SJCRH30 (cell line): ENCODE measurements at regions not wholly inside any gene's neighbourhood (a gene's known extent, or its start where the extent isn't known, plus 50 kb on each side); places are given as distances from the start of the nearest gene placed in this dataset.
A peak's percentile ranks its signal among the peaks of the same experiment; 100 is the strongest.
"Not testable (repeated sequence)": the region's sequence is repeated elsewhere in the genome, so short reads cannot be mapped to it uniquely, and the experiment has no call there.

Experiments used
- DNase-seq, 2 experiments: peaks; one replicate each; pipeline ENCODE4 v3.0.0-alpha.2; 2015 to 2020
- H3K27ac ChIP-seq: fragments of 250-450 bp; sonication (Bioruptor Pico); 2 replicates; pipeline ENCODE4 v1.5.1; 2020; ENCODE audit warnings: mild to moderate bottlenecking, moderate library complexity
- H3K27me3 ChIP-seq: fragments of 250-450 bp; sonication (Bioruptor Pico); 2 replicates; pipeline ENCODE4 v1.5.1; 2020; ENCODE audit warnings: mild to moderate bottlenecking, moderate library complexity
- H3K36me3 ChIP-seq: fragments of 250-450 bp; sonication (Bioruptor Pico); 2 replicates; pipeline ENCODE4 v1.5.1; 2020; ENCODE audit warnings: mild to moderate bottlenecking, moderate library complexity
- H3K4me1 ChIP-seq: fragments of 250-450 bp; sonication (Bioruptor Pico); 2 replicates; pipeline ENCODE4 v1.5.1; 2020; ENCODE audit warnings: mild to moderate bottlenecking, moderate library complexity
- H3K4me3 ChIP-seq: fragments of 250-450 bp; sonication (Bioruptor Pico); 2 replicates; pipeline ENCODE4 v1.5.1; 2020; ENCODE audit warnings: mild to moderate bottlenecking, moderate library complexity
- H3K9me3 ChIP-seq: fragments of 250-450 bp; sonication (Bioruptor Pico); replicated peaks from 2 replicates; pipeline ENCODE4 v1.5.1; 2020; ENCODE audit warnings: mild to moderate bottlenecking, moderate library complexity

DNA sequence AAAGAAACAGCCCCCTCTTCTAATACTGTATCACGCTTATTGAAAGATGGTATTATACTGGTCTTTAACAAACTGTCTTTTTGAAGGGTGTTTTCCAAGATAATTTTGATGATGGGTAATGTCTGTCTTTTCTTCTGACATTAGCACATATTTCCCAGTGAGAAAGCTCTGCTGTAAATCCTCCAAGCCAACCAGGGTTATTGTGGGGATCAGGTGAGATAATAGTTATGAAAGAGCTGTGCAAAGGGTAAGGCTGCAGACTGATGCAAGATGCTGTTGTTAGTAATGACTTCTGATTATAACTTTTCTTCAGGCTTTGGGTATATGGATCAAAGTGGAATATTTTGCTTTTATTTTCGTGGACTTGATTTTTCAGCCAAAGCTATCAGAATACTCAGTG, 581.7 kb downstream of the REEP3 start:
- Histone ChIP-seq H3K36me3 (no peaks in the 10 kb centered on the region), H3K4me3 (no peak overlapping the region), H3K27me3 (no peaks in the 10 kb centered on the region), H3K4me1 (no peaks in the 10 kb centered on the region), H3K27ac (no peak overlapping the region), H3K9me3 (no peaks in the 10 kb centered on the region)
- no peak for DNase-seq

DNA sequence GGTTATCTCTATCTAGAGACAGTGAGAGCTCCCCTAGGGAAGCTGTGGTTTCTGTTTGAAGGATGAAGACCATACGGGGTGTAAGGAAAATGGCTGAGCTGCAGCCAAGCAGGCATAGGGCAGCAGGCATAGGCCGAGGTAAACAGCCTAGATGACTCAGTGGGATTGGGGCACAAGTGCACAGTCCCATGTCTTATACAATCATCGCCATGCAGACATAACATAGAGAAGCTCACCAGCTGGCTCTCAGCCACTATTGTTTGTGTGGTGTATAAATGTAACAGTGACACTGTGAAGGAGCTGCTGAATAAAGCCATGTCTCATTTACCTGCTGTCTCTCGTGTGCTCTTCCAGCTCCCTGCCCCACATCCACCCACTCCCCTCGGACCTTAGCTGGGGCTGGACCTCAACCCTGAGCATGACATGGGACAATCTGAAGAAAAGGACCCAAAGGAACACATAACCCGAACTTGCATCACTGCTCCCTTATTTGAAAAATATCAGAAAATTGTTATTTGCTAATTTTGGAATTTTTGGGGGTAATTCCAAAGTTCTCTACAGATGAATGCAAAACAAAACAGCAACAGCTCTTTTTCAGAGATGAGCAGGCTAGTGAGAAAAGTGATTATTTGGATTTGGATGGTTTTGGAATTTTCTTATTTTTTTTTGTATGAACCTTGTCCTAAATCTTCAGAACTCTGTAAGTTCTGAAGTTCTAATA, 582.7 kb downstream of the REEP3 start:
- Histone ChIP-seq H3K9me3 (no peaks in the 10 kb centered on the region), H3K4me3 (no peak overlapping the region), H3K4me1 (no peaks in the 10 kb centered on the region), H3K36me3 (no peaks in the 10 kb centered on the region), H3K27ac (no peak overlapping the region), H3K27me3 (no peaks in the 10 kb centered on the region)
- no peak for DNase-seq

GRCh38 chr10:64109926-64110495, 588.8 kb downstream of the REEP3 start:
- Histone ChIP-seq H3K36me3 (no peaks in the 10 kb centered on the region), H3K4me1 (no peaks in the 10 kb centered on the region), H3K4me3 (no peak overlapping the region), H3K27me3 (no peaks in the 10 kb centered on the region), H3K27ac (no peak overlapping the region), H3K9me3 (no peaks in the 10 kb centered on the region)
- no peak for DNase-seq

DNA sequence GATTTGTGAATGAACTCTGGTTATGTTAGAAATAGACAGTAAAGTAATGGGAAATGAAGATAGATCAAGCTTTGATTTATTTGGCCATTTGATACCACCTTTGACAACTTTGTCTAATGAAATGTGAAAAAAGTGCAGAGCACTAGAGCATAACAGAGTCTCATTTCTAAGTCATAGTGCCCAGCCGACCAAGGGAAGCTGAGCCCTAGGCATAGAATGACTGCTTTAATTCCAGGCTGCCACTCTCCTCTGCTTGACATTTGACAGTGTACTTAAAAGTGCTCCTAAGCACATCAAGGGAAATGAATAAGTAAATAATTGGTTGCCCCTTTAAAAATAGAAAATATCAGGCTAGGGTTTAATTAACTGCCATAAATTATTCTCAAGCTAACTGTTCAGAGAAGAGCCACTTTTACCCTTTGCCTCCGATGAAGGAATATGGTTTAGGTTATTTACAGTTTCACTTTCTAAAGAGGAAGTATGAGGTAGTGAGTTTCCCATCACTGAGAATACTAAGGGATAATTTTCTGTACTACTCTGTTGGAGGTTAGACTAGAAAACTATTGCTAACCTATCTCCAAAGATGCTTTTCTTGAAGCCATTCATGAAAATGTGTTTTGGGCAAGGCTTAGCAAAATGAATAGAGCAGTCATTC, 591.6 kb downstream of the REEP3 start:
- no peak overlapping the region for H3K4me3 ChIP-seq
- H3K36me3 ChIP-seq: no peaks in the 10 kb centered on the region
- no peak for DNase-seq

GRCh38 chr10:64113375-64113774, 592.2 kb downstream of the REEP3 start:
- Histone ChIP-seq H3K4me3 (no peak overlapping the region), H3K36me3 (no peaks in the 10 kb centered on the region), H3K9me3 (no peaks in the 10 kb centered on the region), H3K27ac (no peak overlapping the region), H3K27me3 (no peaks in the 10 kb centered on the region), H3K4me1 (no peaks in the 10 kb centered on the region)
- no peak for DNase-seq

More for the DNA sequence above, 591.6 kb downstream of the REEP3 start:
- Histone ChIP-seq H3K27me3 (no peaks in the 10 kb centered on the region), H3K9me3 (no peaks in the 10 kb centered on the region), H3K4me1 (no peaks in the 10 kb centered on the region), H3K27ac (no peak overlapping the region)

- DNase-seq: no peak
- H3K36me3 ChIP-seq: no peaks in the 10 kb centered on the region
- H3K9me3 ChIP-seq: no peaks in the 10 kb centered on the region
- H3K4me1 ChIP-seq: no peaks in the 10 kb centered on the region
- no peak overlapping the region for H3K4me3 ChIP-seq
- H3K27me3 ChIP-seq: no peaks in the 10 kb centered on the region
- no peak overlapping the region for H3K27ac ChIP-seq
Measured at GRCh38 chr10:64113792-64114191, 592.6 kb downstream of the REEP3 start.

- Histone ChIP-seq H3K27ac (no peak overlapping the region), H3K4me1 (no peaks in the 10 kb centered on the region), H3K9me3 (no peaks in the 10 kb centered on the region), H3K36me3 (no peaks in the 10 kb centered on the region), H3K4me3 (no peak overlapping the region), H3K27me3 (no peaks in the 10 kb centered on the region)
- DNase-seq: no peak
Measured at GRCh38 chr10:64115471-64115870, 594.3 kb downstream of the REEP3 start.

- Histone ChIP-seq H3K27me3 (no peaks in the 10 kb centered on the region), H3K9me3 (no peaks in the 10 kb centered on the region), H3K36me3 (no peaks in the 10 kb centered on the region), H3K4me1 (no peaks in the 10 kb centered on the region), H3K27ac (no peak overlapping the region), H3K4me3 (no peak overlapping the region)
- peak in 1 of 2 experiments; percentile 38 for DNase-seq
Measured at GRCh38 chr10:64115908-64116643, 594.9 kb downstream of the REEP3 start.

- Histone ChIP-seq H3K27ac (no peak overlapping the region), H3K4me1 (no peaks in the 10 kb centered on the region), H3K27me3 (no peaks in the 10 kb centered on the region), H3K9me3 (no peaks in the 10 kb centered on the region), H3K36me3 (no peaks in the 10 kb centered on the region), H3K4me3 (no peak overlapping the region)
- no peak for DNase-seq
Measured at GRCh38 chr10:64116707-64117106, 595.5 kb downstream of the REEP3 start.

- Histone ChIP-seq H3K27me3 (no peaks in the 10 kb centered on the region), H3K4me1 (no peaks in the 10 kb centered on the region), H3K4me3 (no peak overlapping the region), H3K36me3 (no peaks in the 10 kb centered on the region), H3K27ac (no peak overlapping the region), H3K9me3 (no peaks in the 10 kb centered on the region)
- no peak for DNase-seq
Measured at GRCh38 chr10:64118736-64119135, 597.5 kb downstream of the REEP3 start.

DNA sequence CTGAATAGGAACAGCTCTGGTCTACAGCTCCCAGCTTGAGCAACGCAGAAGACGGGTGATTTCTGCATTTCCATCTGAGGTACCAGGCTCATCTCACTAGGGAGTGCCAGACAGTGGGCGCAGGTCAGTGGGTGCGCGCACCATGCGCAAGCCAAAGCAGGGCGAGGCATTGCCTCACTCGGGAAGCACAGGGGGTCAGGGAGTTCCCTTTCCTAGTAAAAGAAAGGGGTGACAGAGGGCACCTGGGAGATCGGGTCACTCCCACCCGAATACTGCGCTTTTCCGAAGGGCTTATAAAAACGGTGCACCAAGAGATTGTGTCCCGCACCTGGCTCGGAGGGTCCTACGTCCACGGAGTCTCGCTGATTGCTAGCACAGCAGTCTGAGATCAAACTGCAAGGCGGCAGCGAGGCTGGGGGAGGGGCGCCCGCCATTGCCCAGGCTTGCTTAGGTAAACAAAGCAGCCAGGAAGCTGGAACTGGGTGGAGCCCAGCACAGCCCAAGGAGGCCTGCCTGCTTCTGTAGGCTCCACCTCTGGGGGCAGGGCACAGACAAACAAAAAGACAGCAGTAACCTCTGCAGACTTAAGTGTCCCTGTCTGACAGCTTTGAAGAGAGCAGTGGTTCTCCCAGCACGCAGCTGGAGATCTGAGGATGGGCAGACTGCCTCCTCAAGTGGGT, 599.2 kb downstream of the REEP3 start:
- not testable (repeated sequence) for H3K27me3 ChIP-seq, H3K4me1 ChIP-seq, H3K9me3 ChIP-seq, H3K27ac ChIP-seq, H3K4me3 ChIP-seq, H3K36me3 ChIP-seq
- DNase-seq: peak in 1 of 2 experiments; percentile 5

GRCh38 chr10:64130152-64130551, 609.0 kb downstream of the REEP3 start:
- H3K27ac ChIP-seq: no peak overlapping the region
- H3K4me1 ChIP-seq: no peaks in the 10 kb centered on the region
- no peak overlapping the region for H3K4me3 ChIP-seq
- no peaks in the 10 kb centered on the region for H3K9me3 ChIP-seq
- DNase-seq: no peak
- H3K27me3 ChIP-seq: no peaks in the 10 kb centered on the region
- no peaks in the 10 kb centered on the region for H3K36me3 ChIP-seq

- Histone ChIP-seq H3K27ac (no peak overlapping the region), H3K36me3 (no peaks in the 10 kb centered on the region), H3K4me1 (no peaks in the 10 kb centered on the region), H3K27me3 (no peaks in the 10 kb centered on the region), H3K4me3 (no peak overlapping the region), H3K9me3 (no peaks in the 10 kb centered on the region)
- no peak for DNase-seq
Measured at GRCh38 chr10:64134676-64135075, 613.5 kb downstream of the REEP3 start.

GRCh38 chr10:64142395-64142794, 621.2 kb downstream of the REEP3 start:
- Histone ChIP-seq H3K4me3 (no peak overlapping the region), H3K27me3 (no peaks in the 10 kb centered on the region), H3K36me3 (no peaks in the 10 kb centered on the region), H3K9me3 (no peaks in the 10 kb centered on the region), H3K27ac (no peak overlapping the region), H3K4me1 (no peaks in the 10 kb centered on the region)
- no peak for DNase-seq

GRCh38 chr10:64148607-64149006, 627.4 kb downstream of the REEP3 start:
- Histone ChIP-seq H3K27ac (no peak overlapping the region), H3K4me3 (no peak overlapping the region), H3K9me3 (no peaks in the 10 kb centered on the region), H3K27me3 (no peaks in the 10 kb centered on the region), H3K4me1 (no peaks in the 10 kb centered on the region), H3K36me3 (no peaks in the 10 kb centered on the region)
- no peak for DNase-seq
